A673 (cell line): ENCODE measurements at regions not wholly inside any gene's neighbourhood (a gene's known extent, or its start where the extent isn't known, plus 50 kb on each side); places are given as distances from the start of the nearest gene placed in this dataset.

Experiments used
- BruUV-seq: library from RNA; stranded (reverse); fragments of 400-500 nt; replicated peaks from 2 replicates; lab custom pipeline; 2021; lab: Mats Ljungman, UMichigan
- CTCF ChIA-PET: fragments of 300-600 bp; sonication (Branson Sonifier 250); formaldehyde crosslinking; loops from one replicate; lab custom pipeline; 2022; ENCODE audit warnings: antibody characterized with exemption; lab: Charles Lee
- POLR2A ChIA-PET: fragments of 300-600 bp; sonication (Branson Sonifier 250); formaldehyde crosslinking; loops from one replicate; lab custom pipeline; 2022; ENCODE audit warnings: antibody characterized with exemption; ENCODE audit not compliant: low non-redundant PET; lab: Charles Lee
- DNase-seq: peaks from one replicate; pipeline ENCODE4 v3.0.0-alpha.2; 2015; ENCODE audit warnings: low spot score
- H3K27ac ChIP-seq: fragments of 200-600 bp; sonication (generic); 2 replicates; pipeline ENCODE4 v1.5.1; 2016; ENCODE audit warnings: mixed run types, low read depth, mild to moderate bottlenecking, mixed read lengths, antibody characterized with exemption, low read length; ENCODE audit not compliant: poor library complexity, severe bottlenecking
- H3K27me3 ChIP-seq: fragments of 200-600 bp; sonication (generic); replicated peaks from 2 replicates; pipeline ENCODE4 v1.6.1; 2017; ENCODE audit warnings: mixed run types, low read depth, mild to moderate bottlenecking, mixed read lengths, antibody characterized with exemption, low read length; ENCODE audit not compliant: insufficient read depth, poor library complexity
- H3K36me3 ChIP-seq: fragments of 200-600 bp; sonication (generic); 2 replicates; pipeline ENCODE4 v1.6.1; 2016; ENCODE audit warnings: mixed run types, mild to moderate bottlenecking, mixed read lengths, antibody characterized with exemption, low read length; ENCODE audit not compliant: insufficient read depth, poor library complexity, severe bottlenecking
- H3K4me1 ChIP-seq: fragments of 200-600 bp; sonication (generic); 2 replicates; pipeline ENCODE4 v1.6.1; 2017; ENCODE audit warnings: mixed run types, mild to moderate bottlenecking, mixed read lengths, antibody characterized with exemption, low read length; ENCODE audit not compliant: insufficient read depth, poor library complexity, severe bottlenecking
- H3K4me3 ChIP-seq: fragments of 200-600 bp; sonication (generic); 2 replicates; pipeline ENCODE4 v1.5.1; 2016; ENCODE audit warnings: low read depth, mixed run types, mild to moderate bottlenecking, mixed read lengths, low read length; ENCODE audit not compliant: poor library complexity, severe bottlenecking
- H3K9me3 ChIP-seq: fragments of 200-600 bp; sonication (generic); 2 replicates; pipeline ENCODE4 v1.6.1; 2016; ENCODE audit warnings: mixed run types, low read depth, mild to moderate bottlenecking, mixed read lengths, antibody characterized with exemption, low read length; ENCODE audit not compliant: poor library complexity, severe bottlenecking
- CTCF ChIP-seq: fragments of 300-800, 200-600 bp; sonication (generic); conservative IDR thresholded peaks from 2 replicates; pipeline ENCODE4 v1.5.1; 2017; ENCODE audit warnings: low read depth, mild to moderate bottlenecking, antibody characterized with exemption, low read length, moderate library complexity, mixed read lengths
- EZH2 ChIP-seq: fragments of 200-600 bp; sonication (generic); IDR thresholded peaks from 2 replicates; pipeline ENCODE4 v1.6.1; 2017; ENCODE audit warnings: borderline replicate concordance, low read depth, mild to moderate bottlenecking, mixed read lengths, antibody characterized with exemption, low read length; ENCODE audit not compliant: poor library complexity, severe bottlenecking
- intact Hi-C: fragments of 100-400 bp; cut with micrococcal nuclease; formaldehyde crosslinking; loops from one replicate; pipeline ENCODE4 v1.10.0; 2022; ENCODE audit not compliant: unreplicated experiment

- intact Hi-C loops, result no loop called here
- POLR2A ChIA-PET, result no interaction called here
- no TSS peak for BruUV-seq
These were observed 696.7 kb downstream of the RNF144B start for GRCh38 chr6:19083801-19084200.

GRCh38 chr6:19086480-19086879 lies 699.3 kb downstream of the RNF144B start:
- POLR2A ChIA-PET, result no interaction called here
- no peak for DNase-seq
- intact Hi-C loops, result no loop called here
- Histone ChIP-seq H3K36me3 (no peaks in the 10 kb centered on the region), H3K27me3 (no peaks in the 10 kb centered on the region), H3K4me3 (no peak overlapping the region), H3K9me3 (no peaks in the 10 kb centered on the region), H3K4me1 (no peaks in the 10 kb centered on the region), H3K27ac (no peak overlapping the region)
- TF ChIP-seq CTCF, result no peak
- TF ChIP-seq EZH2, result no peak
- CTCF ChIA-PET, result no interaction called here
- no TSS peak for BruUV-seq

More at GRCh38 chr6:19083801-19084200, 696.7 kb downstream of the RNF144B start:
- no peaks in the 10 kb centered on the region for H3K4me1 ChIP-seq
- no peaks in the 10 kb centered on the region for H3K9me3 ChIP-seq
- H3K36me3 ChIP-seq, result no peaks in the 10 kb centered on the region
- H3K27ac ChIP-seq, result no peak overlapping the region
- no peak for DNase-seq
- CTCF ChIA-PET, result no interaction called here
- TF ChIP-seq EZH2 (no peak), CTCF (no peak)
- H3K4me3 ChIP-seq, result no peak overlapping the region
- H3K27me3 ChIP-seq, result no peaks in the 10 kb centered on the region

- no peaks in the 10 kb centered on the region for H3K36me3 ChIP-seq
- ChIA-PET CTCF (no interaction called here), POLR2A (no interaction called here)
- no TSS peak for BruUV-seq
- intact Hi-C loops, result no loop called here
- no peak for TF ChIP-seq CTCF
- TF ChIP-seq EZH2, result no peak
- H3K4me1 ChIP-seq, result no peaks in the 10 kb centered on the region
- H3K27me3 ChIP-seq, result no peaks in the 10 kb centered on the region
- H3K27ac ChIP-seq, result no peak overlapping the region
- no peak for DNase-seq
- no peaks in the 10 kb centered on the region for H3K9me3 ChIP-seq
- H3K4me3 ChIP-seq, result no peak overlapping the region
These were observed 700.1 kb downstream of the RNF144B start for GRCh38 chr6:19087296-19087695.
